AG09309 (cell line): ENCODE measurements at regions not wholly inside any gene's neighbourhood (a gene's known extent, or its start where the extent isn't known, plus 50 kb on each side); places are given as distances from the start of the nearest gene placed in this dataset.

ENCODE experiments used
- DNase-seq: peaks from one replicate; pipeline ENCODE4 v3.0.0-alpha.2; 2010; ENCODE audit warnings: low read depth
- H3K4me3 ChIP-seq: 2 replicates; pipeline ENCODE4 v1.5.1; 2011; ENCODE audit warnings: mild to moderate bottlenecking, low read depth, low read length, moderate library complexity; ENCODE audit not compliant: control insufficient read depth
- TF ChIP-seq, protein P1 (sequence below): IDR thresholded peaks from 2 replicates; pipeline ENCODE4 v1.5.1; 2011; ENCODE audit warnings: mild to moderate bottlenecking, low read depth, low read length, inconsistent platforms; ENCODE audit not compliant: insufficient read depth, control insufficient read depth; ENCODE audit errors: missing control alignments

DNA sequence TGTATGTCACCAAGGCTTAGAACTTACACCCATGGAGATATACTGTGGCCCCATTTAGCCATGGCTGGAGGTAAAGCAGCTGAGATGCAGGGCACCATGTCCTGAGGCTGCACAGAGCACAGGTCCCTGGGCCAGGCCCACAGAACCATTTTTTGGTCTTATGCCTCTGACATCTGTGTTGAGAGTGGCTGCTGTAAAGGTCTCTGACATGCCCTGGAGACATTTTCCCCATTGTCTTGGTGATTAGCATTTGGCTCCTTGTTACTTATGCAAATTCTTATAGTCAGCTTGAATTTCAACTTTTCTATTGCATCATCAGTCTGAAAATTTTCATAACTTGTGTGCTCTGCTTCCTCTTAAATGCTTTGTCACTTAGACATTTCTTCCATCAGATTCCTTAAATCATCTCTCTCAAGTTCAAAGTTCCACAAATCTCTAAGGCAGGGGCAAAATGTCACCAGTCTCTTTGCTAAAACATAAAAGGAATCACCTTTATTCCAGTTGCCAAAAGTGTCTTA, 701.3 kb downstream of the EPHA3 start:
- no peak for DNase-seq
- H3K4me3 ChIP-seq = no peak overlapping the region
- TF ChIP-seq, protein P1, sequence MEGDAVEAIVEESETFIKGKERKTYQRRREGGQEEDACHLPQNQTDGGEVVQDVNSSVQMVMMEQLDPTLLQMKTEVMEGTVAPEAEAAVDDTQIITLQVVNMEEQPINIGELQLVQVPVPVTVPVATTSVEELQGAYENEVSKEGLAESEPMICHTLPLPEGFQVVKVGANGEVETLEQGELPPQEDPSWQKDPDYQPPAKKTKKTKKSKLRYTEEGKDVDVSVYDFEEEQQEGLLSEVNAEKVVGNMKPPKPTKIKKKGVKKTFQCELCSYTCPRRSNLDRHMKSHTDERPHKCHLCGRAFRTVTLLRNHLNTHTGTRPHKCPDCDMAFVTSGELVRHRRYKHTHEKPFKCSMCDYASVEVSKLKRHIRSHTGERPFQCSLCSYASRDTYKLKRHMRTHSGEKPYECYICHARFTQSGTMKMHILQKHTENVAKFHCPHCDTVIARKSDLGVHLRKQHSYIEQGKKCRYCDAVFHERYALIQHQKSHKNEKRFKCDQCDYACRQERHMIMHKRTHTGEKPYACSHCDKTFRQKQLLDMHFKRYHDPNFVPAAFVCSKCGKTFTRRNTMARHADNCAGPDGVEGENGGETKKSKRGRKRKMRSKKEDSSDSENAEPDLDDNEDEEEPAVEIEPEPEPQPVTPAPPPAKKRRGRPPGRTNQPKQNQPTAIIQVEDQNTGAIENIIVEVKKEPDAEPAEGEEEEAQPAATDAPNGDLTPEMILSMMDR = no peak

DNA sequence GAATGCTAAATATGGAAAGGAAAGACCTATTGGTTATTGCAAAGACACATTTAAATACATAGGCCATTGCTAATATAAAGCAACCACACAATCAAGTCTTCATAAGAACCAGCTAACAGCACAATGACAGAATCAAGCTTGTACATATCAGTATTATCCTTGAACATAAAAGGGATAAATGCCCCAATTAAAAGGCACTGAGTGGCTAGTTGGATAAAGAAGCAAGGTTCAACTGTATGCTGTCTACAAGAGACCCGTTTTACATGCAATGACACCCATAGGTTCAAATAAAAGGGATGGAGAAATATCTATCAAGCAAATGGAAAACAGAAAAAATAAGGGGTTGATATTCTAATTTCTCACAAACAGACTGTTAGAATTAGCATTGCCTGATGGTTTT, 706.1 kb downstream of the EPHA3 start:
- DNase-seq = no peak
- TF ChIP-seq, protein P1 = no peak
- H3K4me3 ChIP-seq = no peak overlapping the region

DNA sequence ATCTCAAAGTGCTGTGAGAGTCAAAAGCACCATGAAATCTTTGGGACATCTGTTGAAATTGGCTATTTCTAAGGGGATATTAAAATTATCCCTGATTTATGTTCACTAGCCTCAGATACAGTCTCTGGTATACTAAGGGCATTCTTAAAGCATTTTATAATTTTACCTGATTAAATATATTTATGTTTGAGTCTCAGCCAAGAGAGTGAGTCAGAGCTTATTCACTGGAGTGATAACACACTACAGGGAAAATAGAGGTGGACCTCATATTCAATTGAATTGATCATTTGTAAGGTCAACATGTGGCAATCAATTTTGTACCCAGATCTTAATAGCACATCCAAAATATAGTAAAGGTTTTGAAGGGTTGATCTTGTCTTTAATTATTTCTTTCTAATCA, 733.6 kb downstream of the EPHA3 start:
- no peak for DNase-seq

DNA sequence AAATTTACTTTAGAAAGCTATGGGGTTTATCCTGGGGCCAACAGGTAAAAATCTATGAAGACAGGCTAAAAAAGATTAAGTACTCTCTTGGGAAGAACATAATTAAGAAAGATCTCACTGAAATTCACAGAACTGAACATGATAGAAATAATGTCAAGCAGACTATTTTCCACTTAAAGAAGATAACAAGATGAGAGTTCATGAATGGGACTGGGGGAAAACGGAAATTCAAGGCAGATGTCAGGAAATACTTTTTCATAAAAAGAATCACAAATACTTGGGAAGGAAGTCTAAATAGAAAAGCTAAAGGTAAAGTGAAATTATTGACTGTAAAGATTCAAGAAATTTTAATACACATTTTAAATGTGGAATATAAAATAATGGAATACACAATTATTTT, 737.6 kb downstream of the EPHA3 start:
- TF ChIP-seq, protein P1 = no peak
- no peak for DNase-seq
- no peak overlapping the region for H3K4me3 ChIP-seq

More for the DNA sequence above, 733.6 kb downstream of the EPHA3 start:
- no peak overlapping the region for H3K4me3 ChIP-seq
- TF ChIP-seq, protein P1 = no peak

DNA sequence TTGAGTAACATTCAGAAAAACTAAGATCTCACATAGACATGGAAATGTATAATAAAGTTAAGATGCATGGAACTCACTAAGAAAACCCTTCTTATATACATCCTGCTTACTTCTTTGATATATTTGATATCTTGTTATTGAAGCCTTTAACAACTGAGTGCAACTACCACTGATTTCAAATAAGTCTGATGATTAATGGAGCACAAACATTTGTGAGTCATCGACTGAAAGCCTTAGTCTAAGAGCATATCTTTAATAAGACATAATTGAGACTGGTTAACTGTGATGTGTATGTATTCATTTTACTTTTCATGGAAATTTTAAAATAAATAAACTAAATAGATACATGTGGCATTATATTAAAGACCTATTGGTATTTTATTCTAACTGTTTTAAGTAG, 740.5 kb downstream of the EPHA3 start:
- TF ChIP-seq, protein P1 = no peak

DNA sequence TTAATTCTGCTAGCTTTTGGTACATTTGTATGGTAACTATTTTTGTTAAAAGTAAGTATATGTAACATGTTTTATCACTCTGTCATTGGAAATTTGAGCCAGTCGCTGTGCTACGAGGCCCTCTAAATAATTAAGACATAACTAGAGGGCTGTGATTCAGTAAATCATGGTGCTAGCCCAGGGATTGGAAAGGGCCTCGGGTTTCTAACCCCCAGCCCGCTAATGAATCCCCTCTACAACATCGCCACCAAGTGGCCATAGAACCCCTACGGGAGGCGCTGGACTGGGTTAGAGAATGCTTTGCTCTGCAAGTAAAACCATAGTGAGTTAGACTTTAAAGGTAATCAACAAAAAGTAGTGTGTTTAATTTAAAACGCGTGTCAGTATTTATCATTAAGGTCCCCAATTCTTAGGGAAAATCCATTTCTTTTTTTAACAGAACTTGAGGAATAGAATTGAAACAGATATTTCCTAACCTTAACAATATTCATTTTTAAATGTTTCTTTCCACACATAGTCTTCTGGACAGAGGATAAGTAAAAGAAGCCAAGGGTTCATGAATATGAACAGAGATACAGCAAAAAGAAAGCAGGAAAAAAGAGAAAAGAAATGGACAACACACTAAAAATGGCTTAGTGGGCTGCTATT, 744.7 kb downstream of the EPHA3 start:
- no peak for DNase-seq
- TF ChIP-seq, protein P1 = no peak
- H3K4me3 ChIP-seq = no peak overlapping the region

More for the DNA sequence above, 740.5 kb downstream of the EPHA3 start:
- no peak overlapping the region for H3K4me3 ChIP-seq
- no peak for DNase-seq
